Gastroesophageal sphincter (tissue), 4 donors: ENCODE measurements at regions not wholly inside any gene's neighbourhood (a gene's known extent, or its start where the extent isn't known, plus 50 kb on each side); places are given as distances from the start of the nearest gene placed in this dataset.

Experiments
- ATAC-seq: fragments of 150-250 bp; one replicate; pipeline ENCODE4 v1.9.1; 2016; ENCODE audit warnings: mild to moderate bottlenecking, moderate library complexity
- H3K27ac ChIP-seq, 4 donors: fragments of 200-600 bp; sonication (generic) in 3 of 4; 1 replicate in 3 of 4; 2 replicates in 1 of 4; pipeline ENCODE4 v1.5.1; 2016 to 2019
- H3K27me3 ChIP-seq: fragments of 200-600 bp; sonication (generic); one replicate; pipeline ENCODE4 v1.5.1; 2019
- H3K36me3 ChIP-seq, 2 donors: fragments of 200-600 bp; sonication (generic); one replicate each; pipeline ENCODE4 v1.5.1; 2019; ENCODE audit warnings: control low read depth in 1 of 2
- H3K4me1 ChIP-seq, 3 donors: fragments of 200-600 bp; sonication (generic); 1 replicate in 2 of 3; 2 replicates in 1 of 3; pipeline ENCODE4 v1.5.1; 2016 to 2019; ENCODE audit warnings: control low read depth in 2 of 3
- H3K4me3 ChIP-seq, 2 donors: fragments of 200-600 bp; sonication (generic); one replicate each; pipeline ENCODE4 v1.5.1; 2019; ENCODE audit warnings: mild to moderate bottlenecking in 1 of 2, moderate library complexity in 1 of 2
- H3K9me3 ChIP-seq, 3 donors: fragments of 200-600 bp; sonication (generic); one replicate each; pipeline ENCODE4 v1.5.1; 2017 to 2019; ENCODE audit warnings: control low read depth in 2 of 3
- EP300 ChIP-seq: sonication (generic); formaldehyde crosslinking; IDR thresholded peaks from one replicate; pipeline ENCODE4 v1.6.1; 2017; ENCODE audit warnings: antibody characterized with exemption, mild to moderate bottlenecking
- POLR2A ChIP-seq, 2 donors: fragments of 450-650 bp; IDR thresholded peaks; one replicate each; pipeline ENCODE4 v1.6.1; 2017; ENCODE audit warnings: antibody characterized with exemption in 2 of 2, mild to moderate bottlenecking in 2 of 2, moderate library complexity in 1 of 2
- POLR2AphosphoS5 ChIP-seq: sonication (generic); formaldehyde crosslinking; IDR thresholded peaks from one replicate; pipeline ENCODE4 v1.6.1; 2017; ENCODE audit warnings: antibody characterized with exemption
- WGBS, 2 donors: methylation state at CpG; one replicate each; pipeline ENCODE4 v1.1.5; 2018; ENCODE audit warnings: low coverage in 1 of 2; 5-methylcytosine and 5-hydroxymethylcytosine counted together
- TF ChIP-seq, protein P1 (sequence below), 4 experiments: fragments of 200-600 bp in 2 of 4; fragments of 450-650 bp in 2 of 4; sonication (generic) in 1 of 4; IDR thresholded peaks; one replicate each; pipeline ENCODE4 v1.5.1; 2017 to 2019; ENCODE audit warnings: antibody characterized with exemption in 4 of 4, mild to moderate bottlenecking in 2 of 4, moderate library complexity in 2 of 4

DNA sequence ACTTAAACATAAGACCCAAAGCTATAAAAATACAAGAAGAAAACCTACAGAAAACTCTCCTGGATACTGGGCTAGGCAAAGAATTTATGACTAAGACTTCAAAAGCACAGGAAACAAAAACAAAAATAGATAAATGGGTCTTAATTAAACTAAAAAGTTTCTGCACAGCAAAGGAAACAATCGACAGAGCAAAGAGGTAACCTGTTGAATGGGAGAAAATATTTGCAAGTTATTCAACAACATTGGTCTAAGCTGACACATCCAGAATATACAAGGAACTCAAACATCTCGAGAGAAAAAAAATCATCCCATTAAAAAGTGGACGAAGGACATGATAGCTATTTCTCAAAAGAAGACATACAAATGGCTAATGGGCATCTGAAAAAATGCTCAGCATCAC is 72.3 kb upstream of the RBBP8 start:
- WGBS, 2 donors: 87 to 93% methylated on average over 3 of the region's 3 CpGs
- no peaks in the 10 kb centered on the region for H3K27me3 ChIP-seq
- no peaks in the 10 kb centered on the region for H3K9me3 ChIP-seq
- H3K36me3 ChIP-seq: no peaks in the 10 kb centered on the region
- no peak overlapping the region for H3K4me3 ChIP-seq
- no peak for ATAC-seq
- TF ChIP-seq POLR2AphosphoS5: no peak
- TF ChIP-seq, protein P1, sequence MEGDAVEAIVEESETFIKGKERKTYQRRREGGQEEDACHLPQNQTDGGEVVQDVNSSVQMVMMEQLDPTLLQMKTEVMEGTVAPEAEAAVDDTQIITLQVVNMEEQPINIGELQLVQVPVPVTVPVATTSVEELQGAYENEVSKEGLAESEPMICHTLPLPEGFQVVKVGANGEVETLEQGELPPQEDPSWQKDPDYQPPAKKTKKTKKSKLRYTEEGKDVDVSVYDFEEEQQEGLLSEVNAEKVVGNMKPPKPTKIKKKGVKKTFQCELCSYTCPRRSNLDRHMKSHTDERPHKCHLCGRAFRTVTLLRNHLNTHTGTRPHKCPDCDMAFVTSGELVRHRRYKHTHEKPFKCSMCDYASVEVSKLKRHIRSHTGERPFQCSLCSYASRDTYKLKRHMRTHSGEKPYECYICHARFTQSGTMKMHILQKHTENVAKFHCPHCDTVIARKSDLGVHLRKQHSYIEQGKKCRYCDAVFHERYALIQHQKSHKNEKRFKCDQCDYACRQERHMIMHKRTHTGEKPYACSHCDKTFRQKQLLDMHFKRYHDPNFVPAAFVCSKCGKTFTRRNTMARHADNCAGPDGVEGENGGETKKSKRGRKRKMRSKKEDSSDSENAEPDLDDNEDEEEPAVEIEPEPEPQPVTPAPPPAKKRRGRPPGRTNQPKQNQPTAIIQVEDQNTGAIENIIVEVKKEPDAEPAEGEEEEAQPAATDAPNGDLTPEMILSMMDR (IDR thresholded peaks at IDR 0.05): no peak
- no peaks in the 10 kb centered on the region for H3K4me1 ChIP-seq
- H3K27ac ChIP-seq: no peak overlapping the region

- Histone ChIP-seq H3K9me3 (no peaks in the 10 kb centered on the region), H3K4me3 (no peak overlapping the region), H3K36me3 (no peaks in the 10 kb centered on the region), H3K4me1 (no peaks in the 10 kb centered on the region), H3K27ac (no peak overlapping the region), H3K27me3 (no peaks in the 10 kb centered on the region)
- no peak for TF ChIP-seq POLR2A (IDR thresholded peaks at IDR 0.05)
- TF ChIP-seq, protein P1 (IDR thresholded peaks at IDR 0.05): no peak
- no peak for TF ChIP-seq EP300
- no peak for TF ChIP-seq POLR2AphosphoS5
- WGBS, 2 donors: 75% methylated on average over 4 to 7 of the region's 7 CpGs
- no peak for ATAC-seq
Measured at GRCh38 chr18:22865354-22866116, 67.6 kb upstream of the RBBP8 start.

DNA sequence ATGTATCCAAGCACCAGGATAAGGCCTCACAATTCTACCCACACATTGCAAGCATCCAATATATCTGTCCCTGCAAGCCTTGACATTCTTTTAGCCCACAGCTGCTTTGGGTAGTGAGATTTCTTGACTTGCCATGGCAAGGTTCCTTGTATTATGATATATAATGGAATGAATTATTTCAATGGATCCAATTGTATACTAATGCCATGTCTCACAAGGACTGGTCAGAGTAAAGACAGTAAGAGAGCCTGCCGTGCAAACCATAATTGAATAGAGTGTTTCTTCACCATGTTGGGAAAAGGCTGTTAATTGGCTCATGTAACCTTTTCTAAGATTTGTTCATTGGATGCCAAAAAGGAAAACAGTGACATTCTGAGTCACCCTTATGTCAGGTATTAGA is 64.3 kb upstream of the RBBP8 start:
- WGBS, 2 donors: 82 to 100% methylated on average over 1 of the region's 1 CpG
- no peak overlapping the region for H3K27ac ChIP-seq
- H3K27me3 ChIP-seq: no peaks in the 10 kb centered on the region
- no peaks in the 10 kb centered on the region for H3K9me3 ChIP-seq
- no peaks in the 10 kb centered on the region for H3K36me3 ChIP-seq
- ATAC-seq: no peak
- TF ChIP-seq, protein P1 (IDR thresholded peaks at IDR 0.05): no peak
- TF ChIP-seq POLR2A (IDR thresholded peaks at IDR 0.05): no peak
- no peak for TF ChIP-seq POLR2AphosphoS5
- no peak for TF ChIP-seq EP300
- no peak overlapping the region for H3K4me3 ChIP-seq
- no peaks in the 10 kb centered on the region for H3K4me1 ChIP-seq

DNA sequence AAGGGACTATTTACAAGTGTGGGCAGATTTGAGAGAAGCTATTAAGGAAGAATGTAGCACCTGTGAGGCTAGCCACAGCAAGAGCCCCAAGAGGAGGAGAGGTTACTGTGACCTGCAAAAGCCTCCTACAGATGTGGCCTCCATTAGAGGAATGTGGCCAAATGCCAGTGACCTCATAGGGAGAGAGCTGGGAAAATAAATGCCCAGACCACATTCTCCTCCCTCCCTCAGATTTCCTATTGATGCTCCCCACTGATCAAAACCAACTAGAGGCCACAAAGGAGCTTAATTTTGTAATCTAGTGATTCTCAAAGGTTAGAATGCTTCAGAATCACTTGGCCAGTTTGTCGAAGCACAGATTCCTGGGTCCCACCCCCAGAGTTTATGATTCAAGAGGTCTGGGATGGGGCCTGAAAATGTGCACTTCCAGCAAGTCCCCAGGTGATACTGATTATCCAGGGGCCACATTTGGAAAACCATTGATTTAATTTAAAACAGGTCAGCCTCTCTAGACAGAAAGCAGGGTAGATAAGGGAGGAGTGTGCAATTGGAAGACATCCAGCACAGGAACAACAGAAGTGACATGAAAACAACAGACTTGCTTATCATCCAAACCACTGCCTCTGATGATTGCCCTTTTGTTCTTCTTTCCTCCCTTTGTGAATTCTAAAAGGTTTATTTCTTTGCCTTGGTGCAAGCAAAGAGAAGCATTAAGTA is 61.2 kb upstream of the RBBP8 start:
- no peak overlapping the region for H3K27ac ChIP-seq
- no peaks in the 10 kb centered on the region for H3K36me3 ChIP-seq
- WGBS, 2 donors: 89% methylated on average over 1 of the region's 1 CpG; no CpG with 5 or more reads in 1 of the 2 donors
- TF ChIP-seq, protein P1 (IDR thresholded peaks at IDR 0.05): no peak
- TF ChIP-seq EP300 (no peak), POLR2AphosphoS5 (no peak)
- H3K27me3 ChIP-seq: no peaks in the 10 kb centered on the region
- H3K9me3 ChIP-seq: no peaks in the 10 kb centered on the region
- ATAC-seq: no peak
- no peaks in the 10 kb centered on the region for H3K4me1 ChIP-seq
- no peak overlapping the region for H3K4me3 ChIP-seq
